ENCODE measurements at regions not wholly inside any gene's neighbourhood (a gene's known extent, or its start where the extent isn't known, plus 50 kb on each side); places are given as distances from the start of the nearest gene placed in this dataset.

DNA sequence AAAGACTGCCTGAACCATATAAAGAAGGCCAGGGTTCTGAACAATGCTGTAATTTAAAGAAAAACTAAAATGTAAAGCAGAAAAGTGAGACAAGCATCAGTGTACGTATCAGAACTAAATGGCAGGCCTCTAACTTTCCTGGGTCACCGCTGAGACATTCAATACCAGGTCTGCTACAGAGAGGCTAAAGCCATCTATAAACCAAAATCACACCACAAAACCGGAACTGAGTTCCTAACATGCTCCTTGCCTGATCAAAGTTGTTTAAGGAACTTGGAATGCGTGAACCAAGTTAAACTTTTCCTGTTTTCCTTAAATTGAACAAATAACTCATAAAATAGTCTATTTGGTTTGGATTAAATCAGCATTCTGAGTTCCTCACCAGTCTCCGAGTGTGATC, 55.3 kb upstream of the TECRL start:
- POLR2A ChIA-PET = no interaction called here
- Histone ChIP-seq H3K27me3 (ENCODE audit: control insufficient read depth in 1 of 2, insufficient read depth in 2 of 2, low read length in 2 of 2) (no peaks in the 10 kb centered on the region), H3K4me1 (ENCODE audit: insufficient read depth, low read length) (no peaks in the 10 kb centered on the region), H3K9ac (ENCODE audit: insufficient read depth, low read depth, low read length) (no peak overlapping the region), H3K79me2 (ENCODE audit: insufficient read depth, low read length) (no peaks in the 10 kb centered on the region), H3K27ac (ENCODE audit: extremely low read length, insufficient read depth, low read length) (no peak overlapping the region), H3K4me3 (replicated peaks in 1 of 3; ENCODE audit: insufficient read depth in 1 of 3, low read depth in 2 of 3, low read length in 3 of 3) (no peak overlapping the region), H4K20me1 (ENCODE audit: insufficient read depth, low read length) (no peaks in the 10 kb centered on the region), H2AFZ (ENCODE audit: low read length) (no peak overlapping the region), H3K9me3 (ENCODE audit: low read length) (no peaks in the 10 kb centered on the region), H3K36me3 (replicated peaks in 1 of 2; ENCODE audit: control insufficient read depth in 1 of 2, insufficient read depth in 2 of 2, low read length in 2 of 2) (no peaks in the 10 kb centered on the region), H3K4me2 (ENCODE audit: low read depth, low read length) (no peak overlapping the region)
- no TSS peak for BruUV-seq (replicated peaks)
- no peak for FAIRE-seq
- 21% methylated on average over 5 of the region's 5 CpGs for WGBS (ENCODE audit: low lambda C conversion rate)
- no peak for DNase-seq (ENCODE audit: low spot score)
- in situ Hi-C loops (cut with HindIII; ENCODE audit: extremely low pct_ligation_motif_present, low pct_unique_long_range_greater_than_20kb) (no loop called here), intact Hi-C loops (cut with micrococcal nuclease; ENCODE audit: unreplicated experiment) (no loop called here)
- no peak for ATAC-seq
- TF ChIP-seq, protein P1, sequence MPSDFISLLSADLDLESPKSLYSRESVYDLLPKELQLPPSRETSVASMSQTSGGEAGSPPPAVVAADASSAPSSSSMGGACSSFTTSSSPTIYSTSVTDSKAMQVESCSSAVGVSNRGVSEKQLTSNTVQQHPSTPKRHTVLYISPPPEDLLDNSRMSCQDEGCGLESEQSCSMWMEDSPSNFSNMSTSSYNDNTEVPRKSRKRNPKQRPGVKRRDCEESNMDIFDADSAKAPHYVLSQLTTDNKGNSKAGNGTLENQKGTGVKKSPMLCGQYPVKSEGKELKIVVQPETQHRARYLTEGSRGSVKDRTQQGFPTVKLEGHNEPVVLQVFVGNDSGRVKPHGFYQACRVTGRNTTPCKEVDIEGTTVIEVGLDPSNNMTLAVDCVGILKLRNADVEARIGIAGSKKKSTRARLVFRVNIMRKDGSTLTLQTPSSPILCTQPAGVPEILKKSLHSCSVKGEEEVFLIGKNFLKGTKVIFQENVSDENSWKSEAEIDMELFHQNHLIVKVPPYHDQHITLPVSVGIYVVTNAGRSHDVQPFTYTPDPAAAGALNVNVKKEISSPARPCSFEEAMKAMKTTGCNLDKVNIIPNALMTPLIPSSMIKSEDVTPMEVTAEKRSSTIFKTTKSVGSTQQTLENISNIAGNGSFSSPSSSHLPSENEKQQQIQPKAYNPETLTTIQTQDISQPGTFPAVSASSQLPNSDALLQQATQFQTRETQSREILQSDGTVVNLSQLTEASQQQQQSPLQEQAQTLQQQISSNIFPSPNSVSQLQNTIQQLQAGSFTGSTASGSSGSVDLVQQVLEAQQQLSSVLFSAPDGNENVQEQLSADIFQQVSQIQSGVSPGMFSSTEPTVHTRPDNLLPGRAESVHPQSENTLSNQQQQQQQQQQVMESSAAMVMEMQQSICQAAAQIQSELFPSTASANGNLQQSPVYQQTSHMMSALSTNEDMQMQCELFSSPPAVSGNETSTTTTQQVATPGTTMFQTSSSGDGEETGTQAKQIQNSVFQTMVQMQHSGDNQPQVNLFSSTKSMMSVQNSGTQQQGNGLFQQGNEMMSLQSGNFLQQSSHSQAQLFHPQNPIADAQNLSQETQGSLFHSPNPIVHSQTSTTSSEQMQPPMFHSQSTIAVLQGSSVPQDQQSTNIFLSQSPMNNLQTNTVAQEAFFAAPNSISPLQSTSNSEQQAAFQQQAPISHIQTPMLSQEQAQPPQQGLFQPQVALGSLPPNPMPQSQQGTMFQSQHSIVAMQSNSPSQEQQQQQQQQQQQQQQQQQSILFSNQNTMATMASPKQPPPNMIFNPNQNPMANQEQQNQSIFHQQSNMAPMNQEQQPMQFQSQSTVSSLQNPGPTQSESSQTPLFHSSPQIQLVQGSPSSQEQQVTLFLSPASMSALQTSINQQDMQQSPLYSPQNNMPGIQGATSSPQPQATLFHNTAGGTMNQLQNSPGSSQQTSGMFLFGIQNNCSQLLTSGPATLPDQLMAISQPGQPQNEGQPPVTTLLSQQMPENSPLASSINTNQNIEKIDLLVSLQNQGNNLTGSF (CRISPR knock-in tag; IDR thresholded peaks at IDR 0.05) = no peak
- TF ChIP-seq ZNF569 (CRISPR knock-in tag; IDR thresholded peaks at IDR 0.05; ENCODE audit: borderline replicate concordance) (no peak), SNAPC2 (CRISPR knock-in tag; IDR thresholded peaks at IDR 0.05) (no peak)
- CTCF ChIA-PET (ENCODE audit: low intra/inter-chr PET ratio, low total read pairs) = no interaction called here

Small RNA genes in the stretch of these regions (small RNA-seq; reads per million reads assigned to genes)
- gene MTCO3P27 (ENCODE audit: insufficient read depth in 2 of 3, insufficient read length in 3 of 3, low read depth in 2 of 3, low replicate concordance in 1 of 3) (0 to 0.97 (median 0.33) reads per million in 3 experiments), gene MTND4LP31 (ENCODE audit: insufficient read depth in 2 of 3, insufficient read length in 3 of 3, low read depth in 2 of 3, low replicate concordance in 1 of 3) (0 reads per million in 3 experiments)

Data from HepG2 (cell line).